Muscle of arm (tissue), 1 donor: ENCODE measurements at regions not wholly inside any gene's neighbourhood (a gene's known extent, or its start where the extent isn't known, plus 50 kb on each side); places are given as distances from the start of the nearest gene placed in this dataset.
"Not testable (repeated sequence)": the region's sequence is repeated elsewhere in the genome, so short reads cannot be mapped to it uniquely, and the experiment has no call there.

Experiments used
- DNase-seq: peaks from one replicate; pipeline ENCODE4 v3.0.0-alpha.2; 2013

DNA sequence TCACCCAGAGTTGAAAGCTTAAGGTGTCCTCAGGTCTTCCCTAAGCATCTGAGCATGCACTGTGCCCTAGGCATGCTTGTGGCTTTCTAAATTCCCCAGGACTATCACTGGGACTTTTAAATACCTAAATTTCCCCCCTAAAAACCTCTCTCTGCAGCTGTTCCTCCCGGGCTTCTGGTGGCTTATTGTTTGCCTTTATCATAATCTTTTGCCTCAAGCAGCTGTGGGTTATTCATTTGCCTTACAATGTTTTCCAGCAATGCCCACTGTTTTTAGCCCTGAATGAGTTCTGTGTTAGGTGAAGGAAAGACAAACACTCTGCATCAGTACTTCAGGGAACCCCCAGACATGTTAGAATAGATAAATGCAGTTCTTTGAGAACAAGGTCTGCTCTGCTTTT, 455.0 kb downstream of the ZIC3 start:
- DNase-seq: no peak

DNA sequence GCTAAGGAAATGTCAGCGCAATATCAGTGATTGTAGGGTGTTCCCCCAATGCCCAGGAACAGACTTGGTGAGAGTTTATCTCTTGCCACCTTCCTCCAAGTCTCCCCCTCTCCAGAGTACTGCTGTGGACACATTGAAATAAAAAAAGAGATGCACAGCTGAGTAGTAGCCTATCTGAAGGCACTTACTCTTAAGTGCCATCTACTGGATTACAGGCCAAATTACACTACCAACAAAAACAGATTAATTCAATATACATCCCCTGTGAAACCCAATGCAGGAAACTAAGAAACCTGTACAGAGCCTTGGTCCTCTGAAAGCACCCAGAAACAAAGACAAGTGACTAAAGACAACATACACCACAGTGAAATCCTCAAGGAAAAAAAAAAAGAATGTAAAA, 460.3 kb downstream of the ZIC3 start:
- no peak for DNase-seq

DNA sequence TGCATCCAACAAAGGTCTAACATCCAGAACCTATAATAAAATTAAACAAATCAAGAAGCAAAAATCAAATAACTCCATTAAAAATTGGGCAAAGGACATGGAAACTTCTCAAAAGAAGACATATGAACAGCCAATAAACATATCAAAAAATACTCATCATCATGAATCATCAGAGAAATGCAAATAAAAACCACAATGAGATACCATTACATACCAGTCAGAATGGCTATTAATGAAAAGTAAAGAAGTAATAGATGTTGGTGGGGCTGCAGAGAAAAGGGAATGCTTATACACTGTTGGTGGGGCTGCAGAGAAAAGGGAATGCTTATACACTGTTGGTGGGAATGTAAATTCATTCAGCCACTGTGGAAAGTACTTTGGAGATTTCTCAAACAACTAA, 465.8 kb downstream of the ZIC3 start:
- no peak for DNase-seq

DNA sequence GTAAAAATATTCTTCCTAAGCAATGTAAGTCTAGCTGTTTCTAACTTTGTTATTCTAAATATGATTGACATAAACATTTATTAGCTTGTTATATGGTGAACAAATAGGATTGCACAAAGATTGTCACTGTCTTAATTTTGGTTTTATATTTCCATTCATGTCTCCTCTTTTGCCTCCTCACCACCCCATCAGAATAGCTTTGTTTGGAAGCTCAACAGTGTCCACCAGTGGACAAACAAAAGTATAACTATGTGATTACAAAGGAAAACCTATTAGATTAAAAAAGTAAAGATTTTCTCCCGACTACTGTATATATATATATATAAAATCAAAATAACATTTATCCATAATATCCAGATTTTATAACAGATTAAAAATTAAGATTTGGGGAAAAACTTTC, 468.2 kb downstream of the ZIC3 start:
- no peak for DNase-seq

DNA sequence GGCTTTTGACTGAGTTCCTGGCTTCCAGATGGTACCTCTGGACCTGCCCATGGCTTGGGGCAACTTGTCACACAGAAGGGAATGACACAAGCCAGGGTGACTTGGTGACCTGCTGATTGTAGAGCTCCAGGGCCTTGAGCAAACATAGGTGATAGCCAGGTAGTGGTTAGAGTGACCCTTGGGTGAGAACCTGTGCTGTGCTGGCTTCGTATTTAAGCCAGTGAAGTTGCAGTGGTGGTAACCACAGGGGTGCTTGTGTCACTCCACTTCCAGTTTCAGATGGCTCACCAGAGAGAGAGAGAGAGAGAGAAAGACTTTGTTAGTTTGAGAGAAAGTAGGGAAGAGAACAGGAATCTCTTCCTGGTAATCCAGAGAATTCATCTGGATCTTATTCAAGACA, 471.6 kb downstream of the ZIC3 start:
- no peak for DNase-seq

DNA sequence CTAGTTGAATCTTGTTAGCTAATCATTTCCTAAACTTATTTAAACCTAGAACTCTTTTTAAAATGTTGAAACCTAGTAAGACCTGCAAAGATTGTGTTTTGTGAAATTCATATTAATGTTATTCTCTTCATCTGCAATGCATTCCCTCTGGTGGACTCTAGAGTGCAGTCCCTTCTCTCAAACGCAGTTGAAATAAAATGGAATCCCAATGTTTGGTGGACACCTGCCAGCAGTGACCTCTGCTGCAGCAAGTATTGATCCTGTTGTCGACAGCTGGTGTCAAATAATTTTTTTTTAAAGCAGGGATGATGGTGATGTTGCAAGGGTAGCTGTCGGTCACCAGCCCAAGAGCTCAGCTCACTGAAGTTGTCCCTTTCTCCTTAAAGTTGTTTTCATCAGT, 492.0 kb downstream of the ZIC3 start:
- no peak for DNase-seq

DNA sequence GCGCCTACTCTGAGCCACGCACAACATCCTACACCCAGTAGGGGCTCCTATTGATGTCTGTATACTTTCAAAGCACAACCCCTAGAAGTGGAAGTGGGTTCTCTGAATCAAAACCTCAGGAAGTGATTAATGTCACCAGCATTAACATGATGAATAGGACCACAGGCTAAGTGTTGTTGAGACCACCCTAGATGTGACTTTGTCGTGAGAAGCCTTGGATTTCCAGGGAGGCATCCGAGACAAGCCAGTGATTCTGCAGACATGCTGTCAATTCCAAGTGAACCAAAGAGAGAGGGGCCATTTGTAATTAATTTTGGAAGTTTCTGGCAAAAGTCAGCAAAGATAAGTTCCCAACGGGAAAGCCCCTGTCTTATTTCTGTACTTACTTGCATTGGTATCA, 493.0 kb downstream of the ZIC3 start:
- DNase-seq: no peak

DNA sequence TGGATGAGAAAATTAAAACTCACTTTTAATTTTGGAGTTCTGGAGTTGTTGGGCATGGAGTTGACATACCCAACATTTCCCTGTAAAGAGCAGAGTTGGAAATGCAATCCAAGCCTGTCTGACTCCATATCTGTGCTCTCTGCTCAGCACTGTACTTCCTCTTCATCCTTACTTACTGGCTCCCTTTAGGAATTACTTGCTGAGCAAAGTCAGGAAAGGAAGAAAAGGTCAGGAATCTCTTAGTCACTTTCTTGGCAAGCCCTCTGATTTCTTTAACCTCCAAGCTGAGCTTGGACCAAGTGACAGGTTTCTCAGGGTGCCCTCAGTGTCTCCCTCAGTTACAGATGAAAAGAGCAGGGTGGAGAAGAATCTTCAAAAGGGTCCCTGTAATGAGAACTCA, 501.5 kb downstream of the ZIC3 start:
- no peak for DNase-seq

DNA sequence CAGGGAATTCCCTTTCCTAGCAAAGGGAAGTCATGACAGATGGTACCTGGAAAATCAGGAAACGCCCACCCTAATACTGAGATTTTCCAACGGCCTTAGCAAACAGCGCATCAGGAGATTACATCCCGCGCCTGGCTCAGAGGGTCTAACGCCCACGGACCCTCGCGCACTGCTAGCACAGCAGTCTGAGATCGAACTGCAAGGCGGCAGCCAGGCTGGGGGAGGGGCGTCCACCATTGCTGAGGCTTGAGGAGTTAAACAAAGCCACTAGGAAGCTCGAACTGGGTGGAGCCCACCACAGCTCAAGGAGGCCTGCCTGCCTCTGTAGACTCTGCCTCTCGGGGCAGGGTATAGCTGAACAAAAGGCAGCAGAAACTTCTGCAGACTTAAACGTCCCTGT, 507.7 kb downstream of the ZIC3 start:
- DNase-seq: no peak

DNA sequence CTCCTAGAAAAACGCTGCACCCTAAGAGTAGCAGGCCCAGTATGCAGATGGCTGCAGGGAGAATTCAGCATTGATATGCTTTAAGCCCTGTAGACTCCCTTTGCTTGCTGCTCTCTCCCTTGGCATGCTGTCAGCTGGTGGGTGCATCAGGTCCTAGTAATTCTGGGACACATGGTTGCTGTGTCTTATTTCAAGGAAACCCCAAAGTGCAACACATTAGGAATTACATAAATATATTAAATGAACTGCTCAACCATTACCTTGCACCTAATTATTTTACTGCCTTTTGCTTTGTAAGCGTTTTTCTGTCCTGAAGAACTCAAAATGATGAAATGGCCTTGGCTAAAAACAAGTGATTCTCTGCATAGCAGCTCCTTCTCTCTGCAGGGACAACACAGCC, 516.3 kb downstream of the ZIC3 start:
- DNase-seq: no peak

DNA sequence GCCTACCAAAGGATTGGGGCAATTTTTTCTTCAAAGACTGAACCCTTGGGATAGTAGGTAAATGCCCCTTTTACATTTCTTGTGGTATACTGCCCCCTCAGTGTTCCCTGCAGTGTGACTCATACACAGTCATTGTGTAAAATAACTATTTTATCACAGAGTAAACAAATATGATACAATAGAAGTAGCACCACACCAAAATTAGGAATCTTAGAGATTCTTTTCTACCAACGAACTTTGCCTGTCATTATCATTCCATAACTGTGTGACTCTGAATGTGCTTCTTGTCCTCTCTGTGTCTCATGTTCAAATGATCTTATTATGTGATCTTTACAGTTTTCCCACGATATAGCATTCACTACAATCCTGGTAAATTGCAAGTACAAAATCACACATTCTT, 517.0 kb downstream of the ZIC3 start:
- DNase-seq: no peak

DNA sequence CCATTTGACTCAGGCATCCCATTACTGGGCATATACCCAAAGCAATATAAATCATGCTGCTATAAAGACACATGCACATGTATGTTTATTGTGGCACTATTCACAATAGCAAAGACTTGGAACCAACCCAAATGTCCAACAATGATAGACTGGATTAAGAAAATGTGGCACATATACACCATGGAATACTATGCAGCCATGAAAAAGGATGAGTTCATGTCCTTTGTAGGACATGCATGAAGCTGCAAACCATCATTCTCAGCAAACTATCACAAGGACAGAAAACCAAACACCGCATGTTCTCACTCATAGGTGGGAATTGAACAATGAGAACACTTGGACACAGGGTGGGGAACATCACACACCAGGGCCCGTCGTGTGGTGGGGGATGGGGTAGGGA, 545.0 kb downstream of the ZIC3 start:
- DNase-seq: not testable (repeated sequence)

DNA sequence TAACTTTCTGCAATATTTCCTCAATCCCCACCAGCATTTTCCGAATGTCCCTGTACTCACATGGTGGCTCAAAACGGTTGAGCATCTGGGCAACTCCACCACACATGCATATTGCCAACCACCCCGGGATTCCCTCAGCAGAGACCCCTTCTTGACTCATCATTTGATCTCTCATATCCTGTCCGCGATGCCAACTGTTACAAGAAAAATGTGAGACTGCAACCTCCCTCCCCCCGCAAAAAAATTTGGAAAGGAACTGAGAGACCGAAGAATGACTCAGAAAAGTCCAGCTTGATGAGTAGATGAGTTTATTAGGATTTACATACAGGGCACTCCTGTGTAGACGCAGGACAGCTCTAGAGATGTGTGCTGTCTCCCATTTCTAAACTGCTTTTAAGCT, 561.4 kb downstream of the ZIC3 start:
- no peak for DNase-seq

DNA sequence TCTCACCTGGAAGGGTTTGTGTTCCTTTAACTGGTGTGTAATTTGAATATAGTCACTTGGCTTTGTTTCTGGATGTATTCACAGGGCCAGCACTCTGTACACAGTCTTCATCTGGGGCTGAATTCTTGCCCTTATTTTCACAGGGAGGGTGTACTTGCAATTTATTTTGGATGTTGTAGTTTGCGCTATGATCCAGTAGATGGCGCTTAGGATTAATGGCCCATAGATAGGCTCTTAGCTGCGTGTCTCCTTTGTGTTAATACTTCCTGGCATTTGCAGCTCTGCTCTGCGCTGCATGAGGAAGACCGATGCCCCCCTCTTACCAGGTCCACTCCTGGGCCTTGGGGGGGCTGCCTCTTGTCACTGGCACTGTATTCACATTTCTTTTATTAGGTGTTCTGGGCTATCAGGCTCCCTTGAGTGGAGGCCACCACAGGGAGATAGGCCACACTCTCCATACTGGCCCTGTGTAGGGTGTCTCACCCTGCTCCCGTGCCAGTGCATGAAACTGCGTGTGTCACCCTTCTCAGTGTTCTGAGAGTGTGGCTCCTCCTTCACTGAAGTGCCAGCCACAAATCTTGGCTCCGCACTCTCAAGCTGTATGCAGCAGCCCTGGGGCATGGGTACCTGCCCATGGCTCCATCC, 562.2 kb downstream of the ZIC3 start:
- DNase-seq: peak; percentile 26

DNA sequence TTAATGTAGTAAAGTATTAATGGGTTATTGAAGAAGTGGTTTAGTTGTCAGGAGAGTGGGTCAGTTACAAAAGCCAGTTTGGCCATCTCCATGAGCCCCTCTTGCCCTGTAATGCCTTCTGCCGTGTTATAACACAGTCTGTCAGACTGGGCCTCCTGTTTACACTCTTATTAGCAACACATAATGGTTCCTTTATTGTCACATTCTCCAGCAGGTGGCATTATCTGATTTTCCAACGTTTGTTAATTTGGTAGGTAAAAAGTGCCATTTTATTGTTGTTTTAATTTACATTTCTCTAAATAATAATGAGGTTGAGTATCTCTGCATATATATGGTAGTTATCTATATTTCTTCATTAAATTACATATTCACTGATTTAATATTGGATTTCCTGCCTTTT, 560.8 kb downstream of the FGF13 start:
- no peak for DNase-seq

DNA sequence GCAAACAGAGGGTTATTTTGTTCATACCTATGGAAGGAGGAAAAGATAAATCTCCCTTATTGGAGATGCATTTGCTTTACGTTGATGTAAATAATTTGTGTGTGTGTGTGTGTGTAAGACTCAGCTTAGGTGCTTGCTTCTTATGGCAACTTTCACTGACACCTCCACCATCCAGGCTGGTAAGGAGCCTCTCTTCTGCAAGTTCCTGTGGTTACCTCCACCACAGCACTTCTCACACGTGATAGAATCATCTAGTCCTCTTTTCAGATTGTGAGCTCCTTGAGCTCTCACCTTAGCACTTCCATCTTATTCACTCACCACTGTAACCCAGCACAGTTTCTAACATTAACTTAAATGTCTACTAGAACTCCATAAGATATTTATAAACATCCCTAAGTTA, 553.7 kb downstream of the FGF13 start:
- DNase-seq: no peak

DNA sequence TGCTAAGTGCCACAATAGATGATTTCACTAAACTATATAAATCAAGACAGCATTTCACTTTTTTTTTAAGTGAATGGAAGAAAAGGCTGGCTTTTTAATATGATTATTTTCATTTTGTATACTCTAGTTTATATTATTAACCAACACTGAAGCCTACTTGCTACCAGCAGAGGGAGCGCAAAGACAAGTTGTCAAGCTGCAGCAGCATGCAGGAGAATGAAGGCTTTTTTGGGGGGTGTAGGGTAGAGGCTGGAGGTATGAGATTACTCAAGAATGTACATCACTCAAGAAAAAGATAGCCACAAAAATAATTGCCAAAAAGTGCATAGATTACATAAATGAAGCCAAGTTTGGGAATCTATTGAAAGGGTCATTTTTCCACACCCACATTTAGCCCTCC, 519.5 kb downstream of the FGF13 start:
- peak; percentile 5 for DNase-seq

DNA sequence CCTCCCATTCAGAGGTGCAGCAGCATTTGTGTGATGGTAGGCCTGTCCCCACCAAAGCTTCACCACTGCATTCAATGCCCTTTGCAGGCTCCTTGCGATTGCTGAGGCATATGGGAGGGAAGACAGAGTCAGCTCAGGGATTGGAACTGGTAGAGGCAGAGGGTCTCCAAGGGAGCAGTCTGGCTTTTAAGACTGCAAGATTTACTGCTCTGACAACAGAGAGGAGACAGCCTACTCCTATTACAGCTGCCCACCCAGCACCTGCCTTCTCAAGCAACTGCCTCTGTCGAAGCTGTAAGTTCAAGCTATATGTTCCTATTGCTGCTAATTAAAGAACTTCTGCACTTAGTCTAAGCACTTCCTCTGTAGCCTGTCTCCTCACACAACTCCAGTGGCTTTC, 481.8 kb downstream of the FGF13 start:
- DNase-seq: no peak

DNA sequence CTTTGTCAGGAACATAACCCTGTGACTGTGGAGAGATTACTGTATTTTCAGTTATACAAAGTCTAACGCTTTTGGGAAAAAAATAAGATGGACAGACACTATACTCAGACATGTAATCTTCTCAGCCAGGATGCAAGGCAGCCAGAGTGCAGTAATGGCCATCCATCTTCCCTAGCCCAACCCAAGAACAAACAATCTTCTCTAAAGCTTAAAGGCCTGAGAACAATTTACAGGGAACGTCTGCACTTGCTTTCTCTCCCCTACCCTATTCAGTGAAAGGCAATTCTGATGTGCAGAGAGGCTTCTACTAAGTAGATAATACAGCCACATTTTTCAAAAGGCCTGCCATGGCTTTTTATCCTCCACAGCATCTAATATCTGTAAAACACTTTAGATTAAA, 471.3 kb downstream of the FGF13 start:
- no peak for DNase-seq

DNA sequence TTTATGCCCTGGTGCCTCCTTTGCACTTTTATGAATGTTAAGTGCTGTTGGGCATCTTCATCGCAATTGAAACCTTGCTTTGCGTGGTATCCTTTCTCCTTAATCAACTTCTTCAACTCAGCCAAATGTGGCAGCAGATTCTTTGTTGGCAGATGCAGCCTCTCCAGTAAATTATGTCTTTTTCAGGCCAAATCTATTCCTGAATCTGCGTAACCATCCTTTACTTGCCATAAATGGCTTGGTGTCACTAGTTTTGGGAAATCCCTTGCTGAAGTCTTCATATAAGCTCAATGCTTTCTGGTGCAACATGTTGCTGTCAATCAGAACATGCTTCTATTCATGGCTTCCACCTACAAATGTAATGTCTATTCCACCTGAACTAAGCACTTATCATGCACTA, 457.5 kb downstream of the FGF13 start:
- DNase-seq: no peak

DNA sequence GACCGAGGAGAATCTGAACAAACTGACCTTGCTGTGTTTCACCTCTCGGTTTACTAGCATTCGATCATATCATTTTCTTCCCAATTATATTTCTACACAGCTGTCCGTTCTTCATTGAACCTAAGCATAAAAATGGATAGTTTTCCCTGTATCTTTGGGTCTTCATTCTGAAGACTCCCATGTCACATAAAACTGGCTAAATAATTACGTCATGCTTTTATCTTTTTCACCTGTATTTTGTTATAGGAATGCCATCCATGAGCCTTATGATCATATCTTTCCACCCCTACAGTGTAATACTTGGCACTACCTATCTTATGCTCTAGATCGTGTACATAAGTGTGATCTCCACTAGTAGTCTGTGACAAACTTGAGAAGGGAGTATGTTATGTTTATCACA, 456.1 kb downstream of the FGF13 start:
- no peak for DNase-seq

DNA sequence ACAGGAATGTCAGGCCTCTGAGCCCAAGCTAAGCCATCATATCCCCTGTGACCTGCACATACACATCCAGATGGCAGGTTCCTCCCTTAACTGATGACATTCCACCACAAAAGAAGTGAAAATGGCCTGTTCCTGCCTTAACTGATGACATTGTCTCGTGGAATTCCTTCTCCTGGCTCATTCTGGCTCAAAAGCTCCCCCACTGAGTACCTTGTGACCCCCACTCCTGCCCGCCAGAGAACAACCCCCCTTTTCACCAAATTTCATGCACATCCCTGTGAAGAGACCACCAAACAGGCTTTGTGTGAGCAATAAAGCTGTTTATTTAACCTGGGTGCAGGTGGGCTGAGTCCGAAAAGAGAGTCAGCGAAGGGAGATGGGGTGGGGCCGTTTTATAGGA, 447.4 kb downstream of the FGF13 start:
- DNase-seq: not testable (repeated sequence)

DNA sequence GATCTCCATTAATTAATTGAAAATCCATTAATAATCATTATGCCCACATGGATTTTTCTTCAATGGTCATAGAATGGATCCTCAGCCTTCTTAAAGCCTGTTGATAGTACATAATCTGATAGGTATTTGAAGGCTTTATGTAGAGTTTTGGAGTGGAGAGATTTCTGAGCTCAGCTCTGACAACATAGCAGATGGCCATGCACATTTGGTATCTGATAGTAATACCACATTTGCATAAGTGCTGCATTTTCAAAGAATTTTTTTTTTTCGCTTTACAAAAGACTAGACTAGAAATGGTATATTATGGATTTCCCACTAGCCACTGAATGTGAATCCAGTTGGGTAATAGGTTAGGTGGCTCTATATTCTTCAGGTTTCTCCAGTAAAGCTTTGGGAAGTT, 440.6 kb downstream of the FGF13 start:
- no peak for DNase-seq

DNA sequence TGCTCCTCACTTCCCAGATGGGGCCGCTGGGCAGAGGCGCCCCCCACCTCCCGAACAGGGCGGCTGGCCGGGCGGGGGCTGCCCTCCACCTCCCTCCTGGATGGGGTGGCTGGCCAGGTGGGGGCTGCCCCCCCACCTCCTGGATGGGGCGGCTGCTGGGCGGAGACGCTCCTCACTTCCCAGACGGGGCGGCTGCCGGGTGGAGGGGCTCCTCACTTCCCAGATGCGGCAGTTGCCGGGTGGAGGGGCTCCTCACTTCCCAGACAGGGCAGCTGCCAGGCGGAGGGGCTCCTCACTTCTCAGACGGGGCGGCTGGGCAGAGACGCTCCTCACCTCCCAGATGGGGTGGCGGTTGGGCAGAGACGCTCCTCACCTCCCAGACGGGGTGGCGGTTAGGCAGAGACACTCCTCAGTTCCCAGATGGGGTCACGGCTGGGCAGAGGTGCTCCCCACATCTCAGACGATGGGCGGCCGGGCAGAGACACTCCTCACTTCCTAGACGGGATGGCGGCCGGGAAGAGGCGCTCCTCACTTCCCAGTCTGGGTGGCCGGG, 428.8 kb downstream of the FGF13 start:
- DNase-seq: not testable (repeated sequence)
